Panc1 (cell line): ENCODE measurements at regions not wholly inside any gene's neighbourhood (a gene's known extent, or its start where the extent isn't known, plus 50 kb on each side); places are given as distances from the start of the nearest gene placed in this dataset.

Experiments
- ATAC-seq: fragments of 200-7000 bp; cut with Tn5 transposase; 2 replicates; pipeline ENCODE4 v1.9.1; 2020; ENCODE audit warnings: mild to moderate bottlenecking, moderate library complexity
- BruUV-seq: library from RNA; stranded (reverse); fragments of 400-500 nt; replicated peaks from 2 replicates; lab custom pipeline; 2021; lab: Mats Ljungman, UMichigan
- CTCF ChIA-PET: fragments of 300-600 bp; sonication (Branson Sonifier 250); formaldehyde crosslinking; loops from one replicate; lab custom pipeline; 2022; ENCODE audit warnings: antibody characterized with exemption; lab: Charles Lee
- POLR2A ChIA-PET: fragments of 300-600 bp; sonication (Branson Sonifier 250); formaldehyde crosslinking; loops from one replicate; lab custom pipeline; 2022; ENCODE audit warnings: antibody characterized with exemption; lab: Charles Lee
- DNase-seq: peaks from one replicate; pipeline ENCODE4 v3.0.0-alpha.2; 2010; ENCODE audit warnings: low read depth, low spot score
- H3K27ac ChIP-seq: 2 replicates; pipeline ENCODE4 v1.5.1; 2011; ENCODE audit warnings: mild to moderate bottlenecking, low read length, inconsistent platforms
- H3K27me3 ChIP-seq: fragments of 200-500 bp; sonication (Bioruptor generic); 2 replicates; pipeline ENCODE4 v1.6.0; 2014; ENCODE audit warnings: low read length, inconsistent platforms; ENCODE audit not compliant: control insufficient read depth, insufficient read depth
- H3K36me3 ChIP-seq: fragments of 200-500 bp; sonication (Bioruptor generic); 2 replicates; pipeline ENCODE4 v1.5.1; 2014; ENCODE audit warnings: inconsistent platforms, mild to moderate bottlenecking, low read length, moderate library complexity; ENCODE audit not compliant: control insufficient read depth, insufficient read depth
- H3K4me1 ChIP-seq: 2 replicates; pipeline ENCODE4 v1.5.1; 2011; ENCODE audit warnings: inconsistent platforms, mild to moderate bottlenecking, low read length, moderate library complexity; ENCODE audit not compliant: control insufficient read depth, insufficient read depth
- H3K4me3 ChIP-seq, 2 experiments: 2 replicates each; pipeline ENCODE4 v1.5.1; 2011 to 2012; ENCODE audit warnings: low read depth in 2 of 2, low read length in 2 of 2, mild to moderate bottlenecking in 2 of 2, inconsistent platforms in 1 of 2, moderate library complexity in 1 of 2
- H3K9me3 ChIP-seq: fragments of 200-500 bp; sonication (Bioruptor generic); 2 replicates; pipeline ENCODE4 v1.5.1; 2014; ENCODE audit warnings: low read depth, mild to moderate bottlenecking, inconsistent platforms, low read length, moderate library complexity; ENCODE audit not compliant: control insufficient read depth, insufficient read depth
- CTCF ChIP-seq: fragments of 450-650 bp; IDR thresholded peaks from 2 replicates; pipeline ENCODE4 v1.5.1; 2017; ENCODE audit warnings: mild to moderate bottlenecking
- POLR2AphosphoS5 ChIP-seq: IDR thresholded peaks from 2 replicates; pipeline ENCODE4 v1.6.1; 2012; ENCODE audit warnings: mild to moderate bottlenecking, low read depth, low read length, moderate library complexity
- REST ChIP-seq, 2 experiments: IDR thresholded peaks; 2 replicates each; pipeline ENCODE4 v1.6.1; 2011 to 2012; ENCODE audit warnings: low read depth in 2 of 2, control low read depth in 1 of 2, low read length in 1 of 2, mild to moderate bottlenecking in 1 of 2, moderate library complexity in 1 of 2; ENCODE audit not compliant: insufficient read depth in 1 of 2
- SIN3A ChIP-seq: IDR thresholded peaks from 2 replicates; pipeline ENCODE4 v1.6.1; 2012; ENCODE audit warnings: low read depth, mild to moderate bottlenecking, low read length, moderate library complexity, borderline replicate concordance; ENCODE audit not compliant: insufficient read depth
- TCF7L2 ChIP-seq: IDR thresholded peaks from 2 replicates; pipeline ENCODE4 v1.6.1; 2011; ENCODE audit warnings: mild to moderate bottlenecking, low read depth, low read length, inconsistent platforms
- in situ Hi-C: cut with HindIII; loops from 2 replicates; pipeline ENCODE4 v1.10.0; 2016; ENCODE audit warnings: low sequenced_read_pairs, low pct_unique_long_range_greater_than_20kb
- intact Hi-C: fragments of 100-400 bp; cut with micrococcal nuclease; formaldehyde crosslinking; loops from one replicate; pipeline ENCODE4 v1.10.0; 2022; ENCODE audit not compliant: unreplicated experiment

- TF ChIP-seq REST (IDR thresholded peaks at IDR 0.05; ENCODE audit: insufficient read depth in 1 of 2, low read depth in 2 of 2, low read length in 1 of 2) (no peak), POLR2AphosphoS5 (no peak), TCF7L2 (no peak), SIN3A (no peak), CTCF (no peak)
- ChIA-PET CTCF (no interaction called here), POLR2A (no interaction called here)
- DNase-seq, result no peak
- no peaks in the 10 kb centered on the region for H3K4me1 ChIP-seq
- in situ Hi-C loops, result no loop called here
- H3K4me3 ChIP-seq, result no peak overlapping the region
- no peak for ATAC-seq
- no peaks in the 10 kb centered on the region for H3K27me3 ChIP-seq
- no peak overlapping the region for H3K27ac ChIP-seq
- no peaks in the 10 kb centered on the region for H3K36me3 ChIP-seq
- no peaks in the 10 kb centered on the region for H3K9me3 ChIP-seq
- intact Hi-C loops, result no loop called here
- BruUV-seq, result no TSS peak
These were observed 272.1 kb upstream of the SGK1 start for GRCh38 chr6:134590004-134590403.

GRCh38 chr6:134589512-134589911, 271.6 kb upstream of the SGK1 start:
- Histone ChIP-seq H3K4me1 (no peaks in the 10 kb centered on the region), H3K4me3 (no peak overlapping the region), H3K36me3 (no peaks in the 10 kb centered on the region), H3K27me3 (no peaks in the 10 kb centered on the region), H3K9me3 (no peaks in the 10 kb centered on the region), H3K27ac (no peak overlapping the region)
- no TSS peak for BruUV-seq
- ATAC-seq, result peak; percentile 88
- POLR2A ChIA-PET, result interaction anchor here (0.6 kb wide), 1 partner anchor 315 kb away, joined by 5 read pairs; no protein-coding TSS in a partner anchor
- DNase-seq, result peak; percentile 73
- CTCF ChIA-PET, result no interaction called here
- no peak for TF ChIP-seq TCF7L2
- no peak for TF ChIP-seq POLR2AphosphoS5
- TF ChIP-seq CTCF, result no peak
- TF ChIP-seq REST (IDR thresholded peaks at IDR 0.05; ENCODE audit: insufficient read depth in 1 of 2, low read depth in 2 of 2, low read length in 1 of 2), result no peak
- TF ChIP-seq SIN3A, result no peak
- in situ Hi-C loops (no loop called here), intact Hi-C loops (no loop called here)
